Stimulated activated CD8-positive, alpha-beta memory T cell treated with anti-CD3 and anti-CD28 coated beads, Interleukin-15, amount 100 ng/mL, for 4 hours (primary cell): ENCODE measurements at regions not wholly inside any gene's neighbourhood (a gene's known extent, or its start where the extent isn't known, plus 50 kb on each side); places are given as distances from the start of the nearest gene placed in this dataset.
"Not testable (repeated sequence)": the region's sequence is repeated elsewhere in the genome, so short reads cannot be mapped to it uniquely, and the experiment has no call there.

Experiments used
- DNase-seq, 2 donors: peaks; one replicate each; pipeline ENCODE4 v3.0.0-alpha.2; 2020; ENCODE audit warnings: low read depth in 2 of 2

- peak in 1 of 2 donors; percentile 63 for DNase-seq
These were observed 233.5 kb downstream of the SHCBP1 start for GRCh38 chr16:46387720-46388119.

GRCh38 chr16:46386805-46387620 is 234.2 kb downstream of the SHCBP1 start:
- peak in 1 of 2 donors; percentile 53 for DNase-seq

GRCh38 chr16:46386110-46386771 is 234.9 kb downstream of the SHCBP1 start:
- DNase-seq, result not testable (repeated sequence)

GRCh38 chr16:46384285-46385061 is 236.7 kb downstream of the SHCBP1 start:
- DNase-seq, result not testable (repeated sequence)

- DNase-seq, result not testable (repeated sequence)
These were observed 237.6 kb downstream of the SHCBP1 start for GRCh38 chr16:46383581-46383980.

GRCh38 chr16:46382791-46383541 is 238.2 kb downstream of the SHCBP1 start:
- DNase-seq, result not testable (repeated sequence)

GRCh38 chr16:46382079-46382478 is 239.1 kb downstream of the SHCBP1 start:
- DNase-seq, result not testable (repeated sequence)

- not testable (repeated sequence) for DNase-seq
These were observed 239.8 kb downstream of the SHCBP1 start for GRCh38 chr16:46381344-46381743.
